Activated naive CD8-positive, alpha-beta T cell treated with anti-CD3 and anti-CD28 coated beads for 36 hours (primary cell): ENCODE measurements at regions not wholly inside any gene's neighbourhood (a gene's known extent, or its start where the extent isn't known, plus 50 kb on each side); places are given as distances from the start of the nearest gene placed in this dataset.

Source experiments
- DNase-seq: peaks from one replicate; pipeline ENCODE4 v3.0.0; 2021
- H3K27ac Mint-ChIP-seq: one replicate; pipeline ENCODE4 v1.8.0; 2022; ENCODE audit warnings: mild to moderate bottlenecking, moderate library complexity, mixed read lengths
- H3K27me3 Mint-ChIP-seq: one replicate; pipeline ENCODE4 v1.8.0; 2022; ENCODE audit warnings: mild to moderate bottlenecking, mixed read lengths
- H3K36me3 Mint-ChIP-seq: one replicate; pipeline ENCODE4 v1.8.0; 2021; ENCODE audit warnings: mild to moderate bottlenecking, mixed read lengths
- H3K4me1 Mint-ChIP-seq: one replicate; pipeline ENCODE4 v1.8.0; 2021; ENCODE audit warnings: mixed read lengths
- H3K4me3 Mint-ChIP-seq: one replicate; pipeline ENCODE4 v1.8.0; 2022; ENCODE audit warnings: mild to moderate bottlenecking, moderate library complexity, mixed read lengths
- H3K9me3 Mint-ChIP-seq: one replicate; pipeline ENCODE4 v1.8.0; 2022; ENCODE audit warnings: mixed read lengths

GRCh38 chr4:155573126-155573525, 93.5 kb upstream of the GUCY1A1 start:
- DNase-seq = no peak
- Mint-ChIP-seq H3K27ac (no peak overlapping the region), H3K4me3 (no peak overlapping the region), H3K4me1 (no peaks in the 10 kb centered on the region), H3K36me3 (no peaks in the 10 kb centered on the region), H3K27me3 (no peaks in the 10 kb centered on the region), H3K9me3 (no peaks in the 10 kb centered on the region)

GRCh38 chr4:155572106-155572703, 94.4 kb upstream of the GUCY1A1 start:
- Mint-ChIP-seq H3K9me3 (no peaks in the 10 kb centered on the region), H3K4me3 (no peak overlapping the region), H3K27me3 (no peaks in the 10 kb centered on the region), H3K36me3 (no peaks in the 10 kb centered on the region), H3K27ac (no peak overlapping the region), H3K4me1 (no peaks in the 10 kb centered on the region)
- DNase-seq = no peak

- H3K4me1 Mint-ChIP-seq = no peaks in the 10 kb centered on the region
- no peak overlapping the region for H3K4me3 Mint-ChIP-seq
- DNase-seq = no peak
- H3K9me3 Mint-ChIP-seq = no peaks in the 10 kb centered on the region
- no peaks in the 10 kb centered on the region for H3K36me3 Mint-ChIP-seq
- H3K27ac Mint-ChIP-seq = no peak overlapping the region
- no peaks in the 10 kb centered on the region for H3K27me3 Mint-ChIP-seq
Measured at GRCh38 chr4:155571184-155571944, 95.3 kb upstream of the GUCY1A1 start.

DNA sequence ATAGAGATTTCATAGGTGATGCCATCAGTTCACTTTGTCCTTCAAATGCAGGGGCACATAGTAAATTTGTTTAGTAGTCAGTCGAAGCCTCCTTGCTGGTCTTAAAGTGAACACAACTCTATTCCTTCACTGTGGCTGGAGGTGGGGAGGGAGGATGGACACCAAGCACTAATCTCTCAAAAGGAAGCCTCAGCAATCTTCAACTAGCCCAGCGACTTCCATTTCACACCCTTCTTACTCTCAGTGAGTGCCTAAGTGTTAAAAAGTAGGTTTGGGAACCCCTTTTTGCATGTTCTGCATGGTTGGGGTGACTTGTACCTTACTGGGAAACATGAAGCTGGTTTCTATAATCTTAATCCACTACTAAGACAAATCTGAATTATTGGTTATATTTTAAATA, 96.0 kb upstream of the GUCY1A1 start:
- Mint-ChIP-seq H3K4me1 (no peaks in the 10 kb centered on the region), H3K36me3 (no peaks in the 10 kb centered on the region), H3K27ac (no peak overlapping the region), H3K9me3 (no peaks in the 10 kb centered on the region), H3K4me3 (no peak overlapping the region), H3K27me3 (no peaks in the 10 kb centered on the region)
- DNase-seq = no peak

DNA sequence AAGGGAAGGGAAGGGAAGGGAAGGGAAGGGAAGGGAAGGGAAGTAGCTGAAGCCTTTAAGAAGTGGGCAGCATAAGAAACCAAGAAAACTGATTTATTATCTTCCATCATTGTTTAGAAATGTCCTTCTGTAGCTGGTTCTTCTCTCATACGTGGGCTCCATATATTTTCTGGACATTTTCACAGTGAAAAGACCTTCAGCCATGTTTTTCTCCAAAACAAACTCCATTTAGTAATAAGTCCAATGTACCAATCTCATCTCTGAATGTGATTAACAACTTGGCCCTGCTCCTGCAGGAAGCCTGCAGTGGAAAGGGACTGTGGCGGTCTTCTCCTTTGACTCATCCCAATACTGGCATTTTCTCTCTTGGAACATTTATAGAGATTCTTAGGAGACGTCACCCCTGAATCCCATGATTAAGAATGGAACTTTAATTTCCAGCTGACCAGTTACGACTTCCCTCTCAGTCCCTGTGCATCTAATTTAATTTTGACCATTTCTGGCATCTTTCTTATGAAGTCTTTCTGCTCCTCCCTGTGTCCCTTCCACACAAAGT, 96.6 kb upstream of the GUCY1A1 start:
- no peak overlapping the region for H3K27ac Mint-ChIP-seq
- no peaks in the 10 kb centered on the region for H3K4me1 Mint-ChIP-seq
- H3K4me3 Mint-ChIP-seq = no peak overlapping the region
- H3K27me3 Mint-ChIP-seq = no peaks in the 10 kb centered on the region
- H3K36me3 Mint-ChIP-seq = no peaks in the 10 kb centered on the region
- H3K9me3 Mint-ChIP-seq = no peaks in the 10 kb centered on the region
- DNase-seq = no peak

- Mint-ChIP-seq H3K4me1 (no peaks in the 10 kb centered on the region), H3K27me3 (no peaks in the 10 kb centered on the region), H3K27ac (no peak overlapping the region), H3K36me3 (no peaks in the 10 kb centered on the region), H3K4me3 (no peak overlapping the region), H3K9me3 (no peaks in the 10 kb centered on the region)
- DNase-seq = no peak
Measured at GRCh38 chr4:155569471-155569870, 97.2 kb upstream of the GUCY1A1 start.

GRCh38 chr4:155568641-155569220, 97.9 kb upstream of the GUCY1A1 start:
- Mint-ChIP-seq H3K36me3 (no peaks in the 10 kb centered on the region), H3K4me1 (no peaks in the 10 kb centered on the region), H3K27me3 (peaks cover 6% of the 10 kb centered on the region), H3K4me3 (no peak overlapping the region), H3K27ac (no peak overlapping the region), H3K9me3 (no peaks in the 10 kb centered on the region)
- DNase-seq = no peak

DNA sequence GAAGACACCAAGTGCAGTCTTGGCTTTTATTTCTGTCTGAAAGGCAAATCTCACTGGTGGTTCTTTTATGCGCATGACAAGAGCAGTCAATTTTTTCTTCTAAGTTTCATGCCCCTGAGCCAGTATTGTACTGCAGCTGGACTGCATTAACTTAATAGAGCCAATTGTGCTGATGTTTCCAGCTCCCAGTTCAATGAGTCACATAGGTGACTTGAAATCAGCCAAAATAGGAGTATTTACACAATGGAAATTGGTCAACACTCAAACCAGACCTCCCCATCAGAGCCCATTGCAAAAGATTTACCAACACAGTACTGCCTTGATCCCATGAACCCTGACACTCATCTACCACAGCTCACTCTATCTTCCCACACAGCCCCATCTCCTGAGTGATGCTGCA, 100.3 kb upstream of the GUCY1A1 start:
- DNase-seq = no peak
- H3K4me3 Mint-ChIP-seq = no peak overlapping the region
- H3K27ac Mint-ChIP-seq = no peak overlapping the region
- H3K9me3 Mint-ChIP-seq = no peaks in the 10 kb centered on the region
- no peaks in the 10 kb centered on the region for H3K36me3 Mint-ChIP-seq
- H3K27me3 Mint-ChIP-seq = peaks cover 10% of the 10 kb centered on the region
- H3K4me1 Mint-ChIP-seq = no peaks in the 10 kb centered on the region

- Mint-ChIP-seq H3K9me3 (no peaks in the 10 kb centered on the region), H3K27ac (no peak overlapping the region), H3K27me3 (peaks cover 10% of the 10 kb centered on the region), H3K4me3 (no peak overlapping the region), H3K4me1 (no peaks in the 10 kb centered on the region), H3K36me3 (no peaks in the 10 kb centered on the region)
- no peak for DNase-seq
Measured at GRCh38 chr4:155565776-155566175, 100.9 kb upstream of the GUCY1A1 start.

DNA sequence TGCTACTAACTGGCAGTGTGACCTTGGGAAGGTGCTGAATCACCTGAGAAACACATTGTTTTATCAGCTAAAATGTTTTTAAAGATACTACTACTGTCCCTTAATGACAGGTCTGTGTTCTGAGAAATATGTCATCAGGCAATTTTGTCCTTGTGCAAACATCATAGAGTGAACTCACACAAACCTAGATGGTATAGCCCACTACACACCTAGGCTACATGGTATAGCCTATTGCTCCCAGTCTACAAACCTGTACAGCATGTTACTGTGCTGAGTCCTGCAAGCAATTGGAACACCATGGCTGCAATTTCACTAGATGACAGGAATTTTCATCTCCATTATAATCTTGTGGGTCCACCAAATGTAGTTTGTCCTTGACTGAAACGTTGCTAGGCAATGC, 101.3 kb upstream of the GUCY1A1 start:
- peaks cover 10% of the 10 kb centered on the region for H3K27me3 Mint-ChIP-seq
- no peak overlapping the region for H3K27ac Mint-ChIP-seq
- no peaks in the 10 kb centered on the region for H3K9me3 Mint-ChIP-seq
- no peak for DNase-seq
- no peaks in the 10 kb centered on the region for H3K36me3 Mint-ChIP-seq
- H3K4me1 Mint-ChIP-seq = no peaks in the 10 kb centered on the region
- no peak overlapping the region for H3K4me3 Mint-ChIP-seq

DNA sequence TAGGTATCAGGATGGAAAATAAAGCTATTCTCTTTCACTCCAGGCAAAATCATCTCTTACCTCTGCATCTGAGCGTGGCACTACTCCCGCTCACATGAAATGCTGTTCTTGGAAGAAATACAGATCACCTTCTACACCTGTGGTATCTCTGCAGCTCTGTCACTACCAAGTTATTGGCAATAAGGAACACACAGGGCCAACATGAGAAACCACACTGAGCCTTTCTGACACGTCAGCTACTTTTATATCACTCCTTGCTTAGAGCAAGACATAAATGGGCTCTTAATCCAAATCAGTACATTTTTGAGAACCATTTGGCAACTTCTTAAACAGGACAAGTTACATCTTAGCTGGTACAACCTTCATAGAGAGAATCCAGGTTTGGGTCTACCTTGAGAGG, 101.8 kb upstream of the GUCY1A1 start:
- DNase-seq = no peak
- Mint-ChIP-seq H3K27ac (no peak overlapping the region), H3K4me3 (no peak overlapping the region), H3K27me3 (peaks cover 10% of the 10 kb centered on the region), H3K9me3 (no peaks in the 10 kb centered on the region), H3K4me1 (no peaks in the 10 kb centered on the region), H3K36me3 (no peaks in the 10 kb centered on the region)

DNA sequence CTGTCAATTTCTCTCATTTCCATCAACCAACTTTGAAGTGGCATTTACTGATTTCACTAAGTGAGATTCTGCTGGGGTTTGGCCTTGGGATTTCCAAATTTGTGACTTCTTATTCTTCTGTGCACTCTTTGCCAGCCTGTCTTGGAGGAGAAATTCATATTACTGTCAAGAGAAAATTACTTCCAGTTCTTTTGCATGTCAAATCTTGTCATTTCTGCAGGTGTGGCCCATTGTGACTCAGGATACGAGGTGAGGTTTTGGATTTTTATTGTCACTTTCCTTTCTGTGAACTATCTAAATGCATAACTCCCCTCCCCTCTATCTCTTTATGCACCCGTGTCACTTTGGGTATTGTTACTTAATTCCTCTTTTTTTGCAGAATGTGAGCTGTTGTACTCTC, 102.6 kb upstream of the GUCY1A1 start:
- H3K4me1 Mint-ChIP-seq = no peaks in the 10 kb centered on the region
- no peak overlapping the region for H3K4me3 Mint-ChIP-seq
- no peaks in the 10 kb centered on the region for H3K36me3 Mint-ChIP-seq
- H3K27ac Mint-ChIP-seq = no peak overlapping the region
- DNase-seq = no peak
- H3K9me3 Mint-ChIP-seq = no peaks in the 10 kb centered on the region
- peaks cover 10% of the 10 kb centered on the region for H3K27me3 Mint-ChIP-seq

GRCh38 chr4:155559915-155560314, 106.7 kb upstream of the GUCY1A1 start:
- peaks cover 1% of the 10 kb centered on the region for H3K9me3 Mint-ChIP-seq
- no peak for DNase-seq
- H3K27ac Mint-ChIP-seq = no peak overlapping the region
- peaks cover 10% of the 10 kb centered on the region for H3K27me3 Mint-ChIP-seq
- no peaks in the 10 kb centered on the region for H3K36me3 Mint-ChIP-seq
- no peaks in the 10 kb centered on the region for H3K4me1 Mint-ChIP-seq
- no peak overlapping the region for H3K4me3 Mint-ChIP-seq

- DNase-seq = no peak
- Mint-ChIP-seq H3K9me3 (peaks cover 9% of the 10 kb centered on the region), H3K27me3 (no peaks in the 10 kb centered on the region), H3K4me3 (no peak overlapping the region), H3K36me3 (no peaks in the 10 kb centered on the region), H3K4me1 (no peaks in the 10 kb centered on the region), H3K27ac (no peak overlapping the region)
Measured at GRCh38 chr4:155552180-155552579, 114.5 kb upstream of the GUCY1A1 start.

DNA sequence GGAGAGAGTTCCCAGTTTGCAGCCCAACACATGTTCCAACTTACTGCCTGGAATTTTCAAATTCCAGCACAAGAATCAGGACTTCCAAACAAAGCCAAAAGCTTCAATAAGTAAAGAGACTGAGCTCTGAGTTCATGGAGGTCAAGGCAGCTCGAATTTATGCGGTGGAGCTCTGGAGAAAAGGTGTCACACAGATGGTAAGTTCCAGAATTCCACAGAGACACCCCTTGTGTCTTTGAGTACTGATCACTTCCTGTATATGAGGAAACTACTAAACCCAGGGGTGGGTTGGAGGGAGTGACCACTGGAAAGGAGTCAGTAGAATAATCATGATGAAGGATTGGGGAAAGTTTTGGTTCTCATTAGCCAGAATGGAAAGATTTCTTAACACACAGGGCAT, 118.5 kb upstream of the GUCY1A1 start:
- DNase-seq = no peak
- no peak overlapping the region for H3K4me3 Mint-ChIP-seq
- no peak overlapping the region for H3K27ac Mint-ChIP-seq
- peaks cover 4% of the 10 kb centered on the region for H3K27me3 Mint-ChIP-seq
- no peaks in the 10 kb centered on the region for H3K36me3 Mint-ChIP-seq
- H3K4me1 Mint-ChIP-seq = no peaks in the 10 kb centered on the region
- H3K9me3 Mint-ChIP-seq = peaks cover 5% of the 10 kb centered on the region

DNA sequence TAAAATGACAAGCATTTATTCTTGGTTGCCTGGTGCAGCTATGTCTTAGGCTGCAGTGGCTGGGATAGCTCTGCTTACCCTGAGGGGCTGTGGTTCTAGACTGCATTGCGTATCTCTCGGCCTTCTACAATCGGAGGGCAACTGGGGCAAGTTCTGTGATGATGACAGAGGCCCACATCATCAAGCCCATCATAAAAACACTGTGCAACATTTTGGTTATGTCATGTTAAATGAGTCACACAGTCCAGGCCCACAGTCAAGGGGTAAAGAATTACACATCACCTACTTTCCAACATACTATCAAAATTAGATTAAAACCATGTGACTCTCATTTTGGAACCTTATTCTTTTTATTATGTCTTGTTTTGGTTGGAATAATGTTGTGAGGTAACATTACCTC, 120.2 kb upstream of the GUCY1A1 start:
- Mint-ChIP-seq H3K27ac (no peak overlapping the region), H3K27me3 (peaks cover 4% of the 10 kb centered on the region), H3K36me3 (no peaks in the 10 kb centered on the region), H3K4me1 (no peaks in the 10 kb centered on the region), H3K4me3 (no peak overlapping the region), H3K9me3 (no peaks in the 10 kb centered on the region)
- DNase-seq = no peak
